Suprapubic skin (tissue), 3 donors: ENCODE measurements at regions not wholly inside any gene's neighbourhood (a gene's known extent, or its start where the extent isn't known, plus 50 kb on each side); places are given as distances from the start of the nearest gene placed in this dataset.

Experiments
- POLR2A ChIP-seq, 2 donors: fragments of 450-650 bp; IDR thresholded peaks; one replicate each; pipeline ENCODE4 v1.6.1; 2017; ENCODE audit warnings: antibody characterized with exemption in 2 of 2, mild to moderate bottlenecking in 2 of 2, moderate library complexity in 2 of 2
- TF ChIP-seq, protein P1 (sequence below), 2 donors: fragments of 200-600 bp in 1 of 2; fragments of 450-650 bp in 1 of 2; sonication (generic) in 1 of 2; IDR thresholded peaks; one replicate each; pipeline ENCODE4 v1.5.1; 2016 to 2019; ENCODE audit warnings: antibody characterized with exemption in 2 of 2, mild to moderate bottlenecking in 1 of 2, moderate library complexity in 1 of 2

DNA sequence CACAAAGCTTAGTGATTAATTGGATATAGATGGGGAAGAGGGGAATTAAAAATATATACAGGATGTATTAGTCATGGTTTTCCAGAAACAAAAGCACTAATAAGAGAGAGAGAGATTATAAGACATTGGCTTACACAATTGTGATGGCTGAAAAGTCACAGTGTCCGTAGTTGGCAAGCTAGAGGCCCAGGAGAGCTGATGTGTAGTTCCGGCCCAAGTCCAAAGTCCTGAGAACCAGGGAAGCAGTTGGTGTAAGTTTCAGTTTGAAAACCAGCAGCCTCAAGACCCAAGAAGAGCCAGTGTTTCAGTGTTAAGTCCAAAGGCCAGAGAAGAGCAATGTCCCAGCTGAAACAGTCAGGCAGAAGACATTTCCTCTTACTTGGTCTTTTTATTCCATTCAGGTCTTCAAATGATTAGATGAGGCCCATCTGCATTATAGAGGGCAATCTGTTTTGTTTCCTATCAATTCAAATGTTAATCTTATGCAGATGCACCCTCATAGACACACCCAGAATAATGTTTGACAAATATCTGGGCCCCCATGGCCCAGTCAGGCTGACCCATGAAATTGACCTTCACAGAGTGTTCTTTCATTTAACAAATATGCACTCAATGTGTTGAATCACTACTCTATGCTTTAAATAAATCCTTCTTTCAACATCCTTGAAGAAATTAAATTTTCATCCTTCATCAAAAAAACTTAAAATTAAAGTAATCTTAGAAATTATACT, 67.2 kb upstream of the DIO2 start:
- TF ChIP-seq, protein P1, sequence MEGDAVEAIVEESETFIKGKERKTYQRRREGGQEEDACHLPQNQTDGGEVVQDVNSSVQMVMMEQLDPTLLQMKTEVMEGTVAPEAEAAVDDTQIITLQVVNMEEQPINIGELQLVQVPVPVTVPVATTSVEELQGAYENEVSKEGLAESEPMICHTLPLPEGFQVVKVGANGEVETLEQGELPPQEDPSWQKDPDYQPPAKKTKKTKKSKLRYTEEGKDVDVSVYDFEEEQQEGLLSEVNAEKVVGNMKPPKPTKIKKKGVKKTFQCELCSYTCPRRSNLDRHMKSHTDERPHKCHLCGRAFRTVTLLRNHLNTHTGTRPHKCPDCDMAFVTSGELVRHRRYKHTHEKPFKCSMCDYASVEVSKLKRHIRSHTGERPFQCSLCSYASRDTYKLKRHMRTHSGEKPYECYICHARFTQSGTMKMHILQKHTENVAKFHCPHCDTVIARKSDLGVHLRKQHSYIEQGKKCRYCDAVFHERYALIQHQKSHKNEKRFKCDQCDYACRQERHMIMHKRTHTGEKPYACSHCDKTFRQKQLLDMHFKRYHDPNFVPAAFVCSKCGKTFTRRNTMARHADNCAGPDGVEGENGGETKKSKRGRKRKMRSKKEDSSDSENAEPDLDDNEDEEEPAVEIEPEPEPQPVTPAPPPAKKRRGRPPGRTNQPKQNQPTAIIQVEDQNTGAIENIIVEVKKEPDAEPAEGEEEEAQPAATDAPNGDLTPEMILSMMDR (IDR thresholded peaks at IDR 0.05) = no peak
- no peak for TF ChIP-seq POLR2A (IDR thresholded peaks at IDR 0.05)
